GM12874 (cell line): ENCODE measurements at regions not wholly inside any gene's neighbourhood (a gene's known extent, or its start where the extent isn't known, plus 50 kb on each side); places are given as distances from the start of the nearest gene placed in this dataset.

Experiments
- TF ChIP-seq, protein P1 (sequence below): IDR thresholded peaks from 2 replicates; pipeline ENCODE4 v1.5.1; 2011; ENCODE audit warnings: low read depth, mild to moderate bottlenecking, control low read depth, low read length, moderate library complexity; ENCODE audit not compliant: insufficient read depth

DNA sequence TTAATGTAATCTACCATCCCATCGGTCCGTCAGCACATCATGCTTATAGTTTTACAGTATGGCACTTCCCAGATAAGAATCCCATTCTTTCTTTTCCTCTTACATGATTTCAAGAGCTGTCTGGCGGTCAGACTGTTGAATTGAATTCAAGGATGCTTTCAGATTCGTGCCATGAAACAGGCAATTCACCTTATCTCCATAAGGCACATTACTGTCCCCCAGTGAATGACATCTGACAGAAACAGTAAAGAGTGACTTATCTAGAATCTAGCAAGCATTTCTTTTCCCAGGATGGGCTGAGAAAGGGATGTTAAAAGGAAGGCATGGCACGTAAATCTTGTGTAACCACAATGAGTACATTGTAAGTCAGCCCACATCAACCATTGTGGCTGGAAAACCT, 61.1 kb upstream of the SEM1 start:
- TF ChIP-seq, protein P1, sequence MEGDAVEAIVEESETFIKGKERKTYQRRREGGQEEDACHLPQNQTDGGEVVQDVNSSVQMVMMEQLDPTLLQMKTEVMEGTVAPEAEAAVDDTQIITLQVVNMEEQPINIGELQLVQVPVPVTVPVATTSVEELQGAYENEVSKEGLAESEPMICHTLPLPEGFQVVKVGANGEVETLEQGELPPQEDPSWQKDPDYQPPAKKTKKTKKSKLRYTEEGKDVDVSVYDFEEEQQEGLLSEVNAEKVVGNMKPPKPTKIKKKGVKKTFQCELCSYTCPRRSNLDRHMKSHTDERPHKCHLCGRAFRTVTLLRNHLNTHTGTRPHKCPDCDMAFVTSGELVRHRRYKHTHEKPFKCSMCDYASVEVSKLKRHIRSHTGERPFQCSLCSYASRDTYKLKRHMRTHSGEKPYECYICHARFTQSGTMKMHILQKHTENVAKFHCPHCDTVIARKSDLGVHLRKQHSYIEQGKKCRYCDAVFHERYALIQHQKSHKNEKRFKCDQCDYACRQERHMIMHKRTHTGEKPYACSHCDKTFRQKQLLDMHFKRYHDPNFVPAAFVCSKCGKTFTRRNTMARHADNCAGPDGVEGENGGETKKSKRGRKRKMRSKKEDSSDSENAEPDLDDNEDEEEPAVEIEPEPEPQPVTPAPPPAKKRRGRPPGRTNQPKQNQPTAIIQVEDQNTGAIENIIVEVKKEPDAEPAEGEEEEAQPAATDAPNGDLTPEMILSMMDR: no peak

DNA sequence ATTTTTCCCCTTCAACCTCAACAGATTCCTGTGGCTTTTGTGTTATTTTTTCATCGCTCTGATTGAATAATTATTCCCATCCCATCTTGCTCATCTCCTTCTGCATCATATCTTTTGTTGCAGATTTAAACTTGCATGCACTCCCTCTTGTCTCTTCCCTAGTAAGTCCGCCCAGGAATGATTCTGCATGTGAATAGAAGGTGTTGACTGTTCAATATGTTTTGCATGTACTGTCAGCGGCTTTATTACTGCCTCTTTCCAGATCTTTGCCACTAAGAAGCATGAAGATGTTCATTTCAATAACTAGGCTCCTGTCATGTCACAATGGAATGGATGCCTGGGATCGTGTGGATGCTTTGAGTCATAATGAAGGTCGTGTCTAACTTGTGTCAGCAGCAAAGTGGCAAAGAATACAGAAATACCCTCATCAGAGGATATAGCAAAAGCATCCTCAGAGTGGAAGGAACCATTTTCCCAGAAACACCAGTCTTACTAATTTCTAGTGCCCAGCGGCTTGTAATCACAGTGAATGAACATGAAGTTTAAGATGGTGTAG, 62.6 kb upstream of the SEM1 start:
- TF ChIP-seq, protein P1: no peak

DNA sequence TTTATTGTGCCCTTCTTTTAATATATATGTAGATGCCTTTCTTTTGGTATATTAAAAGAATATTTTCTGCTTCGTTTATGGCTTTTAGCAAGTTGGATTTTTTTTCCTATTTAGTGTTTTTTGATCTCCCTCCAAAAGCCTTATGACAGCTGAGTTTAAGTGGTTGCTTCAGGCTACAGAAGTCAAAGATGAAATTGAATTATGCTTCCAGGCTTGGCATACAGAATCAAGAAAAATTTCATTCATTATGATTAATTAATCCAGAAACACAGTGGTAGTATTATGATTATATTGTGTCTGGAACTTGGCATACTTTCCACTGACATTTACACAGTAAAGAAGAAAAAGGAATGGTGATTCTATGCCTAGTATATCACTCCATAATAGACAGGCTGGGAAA, 63.8 kb upstream of the SEM1 start:
- TF ChIP-seq, protein P1: no peak

DNA sequence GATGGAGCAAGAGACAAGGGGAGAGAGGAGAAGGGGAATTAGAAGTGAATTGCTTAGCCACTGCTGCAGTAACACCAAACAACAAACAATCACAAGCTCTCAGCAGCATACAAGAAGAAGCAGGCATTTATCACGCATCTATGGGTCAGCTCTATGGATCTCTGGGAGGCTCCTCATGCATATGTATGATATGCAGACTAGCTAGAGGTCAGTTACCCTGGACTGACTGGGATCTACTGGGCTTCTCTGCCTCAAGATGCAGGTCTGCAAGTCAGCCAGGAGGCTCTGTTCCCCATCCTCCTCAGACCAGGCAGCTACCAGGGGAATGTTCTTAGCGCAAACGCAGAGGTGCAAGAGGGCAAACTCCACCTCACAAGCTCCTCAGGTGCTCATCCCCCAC, 64.7 kb upstream of the SEM1 start:
- TF ChIP-seq, protein P1: no peak

DNA sequence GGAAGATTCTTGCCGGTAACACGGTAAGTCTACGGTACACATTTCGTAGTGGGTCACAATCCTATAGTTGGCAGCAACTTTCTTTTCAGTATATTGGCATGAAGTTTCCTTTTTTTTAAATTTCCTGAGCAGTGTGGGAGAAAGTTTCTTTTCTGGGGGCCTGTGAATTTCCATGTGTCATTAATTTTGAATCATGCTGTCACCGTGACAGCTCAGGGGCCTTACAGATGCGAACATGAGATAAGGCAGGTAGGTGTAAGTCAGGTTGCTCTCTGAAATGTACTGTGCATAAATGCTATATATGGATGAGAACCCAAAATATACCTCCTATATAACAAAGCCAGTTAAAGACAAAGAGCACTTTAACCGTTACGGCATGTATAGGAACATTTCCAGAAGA, 65.4 kb upstream of the SEM1 start:
- TF ChIP-seq, protein P1: no peak

DNA sequence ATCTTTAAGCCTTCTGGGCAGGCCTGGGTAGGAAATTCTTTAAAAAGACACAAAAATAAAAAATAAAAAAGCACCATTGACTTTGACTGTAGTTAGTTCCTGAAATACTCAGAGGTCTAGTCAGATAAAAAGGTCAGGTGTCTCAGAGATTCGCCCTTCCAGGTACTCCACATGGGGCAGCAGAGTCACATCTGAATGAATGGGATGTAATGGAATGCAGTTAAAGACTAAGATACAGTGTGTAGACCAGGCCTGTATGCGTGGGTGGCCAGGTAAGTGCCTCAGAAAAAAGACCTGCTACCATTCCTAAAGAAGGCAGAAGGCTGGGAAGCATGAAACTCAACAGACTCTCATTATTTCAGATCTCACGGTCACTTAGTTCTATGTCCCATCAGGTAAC, 68.6 kb upstream of the SEM1 start:
- TF ChIP-seq, protein P1: 0 out of 2 replicates have a peak, but pooled peaks have one; percentile 4

DNA sequence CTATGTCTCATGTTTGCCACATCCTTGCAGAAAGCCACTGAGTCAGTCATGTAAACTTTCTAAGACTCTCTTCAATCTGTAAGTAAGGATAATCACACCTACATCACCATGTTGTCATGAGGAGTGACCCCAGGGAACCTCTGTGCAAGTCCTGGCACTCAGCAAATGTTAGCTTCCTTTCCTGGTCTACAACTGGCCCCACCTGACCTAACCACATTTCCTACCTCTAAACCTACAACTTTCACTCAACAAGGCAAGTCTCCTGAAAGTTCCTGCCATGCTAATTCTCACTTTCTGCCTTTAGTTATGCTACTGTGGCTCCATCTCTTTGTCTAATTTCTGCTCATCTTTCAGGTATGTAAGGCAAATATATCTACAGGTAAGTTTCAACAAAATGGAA, 72.3 kb upstream of the SEM1 start:
- TF ChIP-seq, protein P1: no peak
